Karpas-422 (cell line): ENCODE measurements at regions not wholly inside any gene's neighbourhood (a gene's known extent, or its start where the extent isn't known, plus 50 kb on each side); places are given as distances from the start of the nearest gene placed in this dataset.
"Not testable (repeated sequence)": the region's sequence is repeated elsewhere in the genome, so short reads cannot be mapped to it uniquely, and the experiment has no call there.

Experiments
- DNase-seq: peaks from one replicate; pipeline ENCODE4 v3.0.0-alpha.2; 2015
- H2AFZ ChIP-seq: fragments of 200-600 bp; sonication (generic); 2 replicates; pipeline ENCODE4 v1.6.1; 2014; ENCODE audit warnings: antibody characterized with exemption, low read length, mixed read lengths
- H3K27ac ChIP-seq: fragments of 200-600 bp; sonication (generic); 2 replicates; pipeline ENCODE4 v1.5.1; 2014; ENCODE audit warnings: mild to moderate bottlenecking, low read length, moderate library complexity
- H3K27me3 ChIP-seq: fragments of 200-600 bp; sonication (generic); 2 replicates; pipeline ENCODE4 v1.6.1; 2014; ENCODE audit warnings: low read length, mixed read lengths
- H3K36me3 ChIP-seq: fragments of 200-600 bp; sonication (generic); 2 replicates; pipeline ENCODE4 v1.6.1; 2014; ENCODE audit warnings: low read length, mixed read lengths; ENCODE audit not compliant: insufficient read depth
- H3K4me1 ChIP-seq: fragments of 200-600 bp; sonication (generic); 2 replicates; pipeline ENCODE4 v1.6.1; 2014; ENCODE audit warnings: mild to moderate bottlenecking, low read length, mixed read lengths
- H3K4me2 ChIP-seq: fragments of 200-600 bp; sonication (generic); 2 replicates; pipeline ENCODE4 v1.6.1; 2014; ENCODE audit warnings: low read length, low read depth, mild to moderate bottlenecking; ENCODE audit not compliant: poor library complexity, severe bottlenecking
- H3K4me3 ChIP-seq: fragments of 200-600 bp; sonication (generic); 2 replicates; pipeline ENCODE4 v1.5.1; 2014; ENCODE audit warnings: mild to moderate bottlenecking, antibody characterized with exemption, low read length, mixed read lengths
- H3K79me2 ChIP-seq: fragments of 200-600 bp; sonication (generic); 2 replicates; pipeline ENCODE4 v1.6.1; 2014; ENCODE audit warnings: mild to moderate bottlenecking, low read length, mixed read lengths
- H3K9ac ChIP-seq: fragments of 200-600 bp; sonication (generic); 2 replicates; pipeline ENCODE4 v1.6.0; 2014; ENCODE audit warnings: low read length
- H3K9me2 ChIP-seq: fragments of 200-600 bp; sonication (generic), shearing (Covaris generic); replicated peaks from 2 replicates; pipeline ENCODE4 v1.6.0; 2014; ENCODE audit warnings: mild to moderate bottlenecking, low read length, moderate library complexity; ENCODE audit not compliant: insufficient read depth
- H3K9me3 ChIP-seq: fragments of 300-700, 200-600 bp; sonication (generic); 2 replicates; pipeline ENCODE4 v1.6.1; 2014; ENCODE audit warnings: low read length, mixed read lengths
- H4K20me1 ChIP-seq: fragments of 200-600 bp; sonication (generic); 2 replicates; pipeline ENCODE4 v1.6.1; 2014; ENCODE audit warnings: mild to moderate bottlenecking, antibody characterized with exemption, low read length, low read depth; ENCODE audit not compliant: insufficient read depth

GRCh38 chr4:131496211-131496610, 1652.9 kb upstream of the PCDH10 start:
- not testable (repeated sequence) for H3K9me2 ChIP-seq, H3K36me3 ChIP-seq, H3K9me3 ChIP-seq, H3K9ac ChIP-seq, H3K27me3 ChIP-seq, H3K4me1 ChIP-seq, H3K79me2 ChIP-seq, H4K20me1 ChIP-seq, DNase-seq, H3K27ac ChIP-seq, H3K4me3 ChIP-seq, H2AFZ ChIP-seq, H3K4me2 ChIP-seq

GRCh38 chr4:131499141-131499873, 1649.8 kb upstream of the PCDH10 start:
- no peaks in the 10 kb centered on the region for H3K79me2 ChIP-seq
- H3K4me2 ChIP-seq: no peak overlapping the region
- no peak overlapping the region for H3K4me3 ChIP-seq
- DNase-seq: no peak
- H4K20me1 ChIP-seq: no peaks in the 10 kb centered on the region
- H3K9me3 ChIP-seq: peaks cover 5% of the 10 kb centered on the region; the same call in 1 of the 2 replicates
- H3K36me3 ChIP-seq: no peaks in the 10 kb centered on the region
- H3K9me2 ChIP-seq: no peaks in the 10 kb centered on the region
- H3K27ac ChIP-seq: no peak overlapping the region
- no peaks in the 10 kb centered on the region for H3K4me1 ChIP-seq
- H2AFZ ChIP-seq: no peak overlapping the region
- H3K27me3 ChIP-seq: no peaks in the 10 kb centered on the region
- no peak overlapping the region for H3K9ac ChIP-seq

GRCh38 chr4:131509521-131509920, 1639.6 kb upstream of the PCDH10 start:
- H3K36me3 ChIP-seq: no peaks in the 10 kb centered on the region
- H3K27ac ChIP-seq: no peak overlapping the region
- DNase-seq: no peak
- H3K9me3 ChIP-seq: peaks cover 15% of the 10 kb centered on the region
- no peaks in the 10 kb centered on the region for H3K4me1 ChIP-seq
- no peak overlapping the region for H3K4me2 ChIP-seq
- H3K27me3 ChIP-seq: no peaks in the 10 kb centered on the region
- H3K9ac ChIP-seq: no peak overlapping the region
- H2AFZ ChIP-seq: peak overlapping the region; percentile 44; the same call in 1 of the 2 replicates
- no peak overlapping the region for H3K4me3 ChIP-seq
- H4K20me1 ChIP-seq: no peaks in the 10 kb centered on the region
- H3K9me2 ChIP-seq: no peaks in the 10 kb centered on the region
- H3K79me2 ChIP-seq: no peaks in the 10 kb centered on the region

DNA sequence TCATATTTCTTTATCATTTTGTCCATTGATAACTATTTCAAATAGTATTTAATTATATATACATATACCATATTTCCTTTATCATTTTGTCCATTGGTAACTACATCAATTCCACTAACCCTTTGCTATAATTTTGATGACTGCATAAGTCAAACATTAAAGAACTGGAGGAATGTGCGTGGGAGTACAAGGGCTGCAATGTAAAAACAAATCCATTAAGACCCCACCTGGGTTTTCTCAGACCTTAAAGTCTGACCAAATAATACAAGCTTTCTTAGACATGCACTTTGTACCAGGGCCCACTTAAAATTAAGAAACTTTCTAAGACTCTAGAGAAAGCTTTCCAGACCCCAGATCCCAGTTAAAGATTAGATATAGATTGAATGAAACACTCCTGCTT, 1622.4 kb upstream of the PCDH10 start:
- H3K4me2 ChIP-seq: no peak overlapping the region
- H3K79me2 ChIP-seq: no peaks in the 10 kb centered on the region
- H3K9me3 ChIP-seq: peaks cover 10% of the 10 kb centered on the region; the same call in 1 of the 2 replicates
- H3K9me2 ChIP-seq: no peaks in the 10 kb centered on the region
- no peak overlapping the region for H3K9ac ChIP-seq
- no peaks in the 10 kb centered on the region for H3K27me3 ChIP-seq
- no peak for DNase-seq
- no peak overlapping the region for H3K4me3 ChIP-seq
- no peaks in the 10 kb centered on the region for H3K4me1 ChIP-seq
- H3K36me3 ChIP-seq: no peaks in the 10 kb centered on the region
- no peak overlapping the region for H3K27ac ChIP-seq
- H4K20me1 ChIP-seq: no peaks in the 10 kb centered on the region
- H2AFZ ChIP-seq: no peak overlapping the region

DNA sequence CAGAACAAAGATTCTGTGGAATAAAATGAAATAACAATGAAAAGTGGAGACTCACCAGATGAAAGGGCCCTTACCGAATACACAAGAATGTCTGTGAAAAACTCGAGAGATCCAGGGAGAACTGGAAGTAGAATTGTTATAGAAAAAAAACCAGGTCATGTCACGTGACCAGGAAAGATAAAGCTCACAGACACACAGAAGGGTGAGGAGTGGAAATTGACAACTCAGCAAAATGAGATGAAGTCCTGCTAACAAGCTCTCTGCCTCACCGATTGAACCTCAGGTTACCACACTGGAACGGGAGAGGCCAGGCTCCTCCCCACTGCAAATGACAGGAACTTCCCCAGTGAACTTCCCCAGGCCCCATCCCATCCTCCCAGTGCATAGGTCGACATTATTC, 1618.0 kb upstream of the PCDH10 start:
- no peaks in the 10 kb centered on the region for H3K27me3 ChIP-seq
- no peak for DNase-seq
- H3K9me2 ChIP-seq: no peaks in the 10 kb centered on the region
- H3K27ac ChIP-seq: no peak overlapping the region
- H3K9ac ChIP-seq: no peak overlapping the region
- peak overlapping the region; percentile 32 for H2AFZ ChIP-seq
- no peaks in the 10 kb centered on the region for H4K20me1 ChIP-seq
- no peaks in the 10 kb centered on the region for H3K36me3 ChIP-seq
- H3K9me3 ChIP-seq: peaks cover 6% of the 10 kb centered on the region; the same call in 1 of the 2 replicates
- no peaks in the 10 kb centered on the region for H3K79me2 ChIP-seq
- no peaks in the 10 kb centered on the region for H3K4me1 ChIP-seq
- H3K4me3 ChIP-seq: no peak overlapping the region
- H3K4me2 ChIP-seq: no peak overlapping the region

DNA sequence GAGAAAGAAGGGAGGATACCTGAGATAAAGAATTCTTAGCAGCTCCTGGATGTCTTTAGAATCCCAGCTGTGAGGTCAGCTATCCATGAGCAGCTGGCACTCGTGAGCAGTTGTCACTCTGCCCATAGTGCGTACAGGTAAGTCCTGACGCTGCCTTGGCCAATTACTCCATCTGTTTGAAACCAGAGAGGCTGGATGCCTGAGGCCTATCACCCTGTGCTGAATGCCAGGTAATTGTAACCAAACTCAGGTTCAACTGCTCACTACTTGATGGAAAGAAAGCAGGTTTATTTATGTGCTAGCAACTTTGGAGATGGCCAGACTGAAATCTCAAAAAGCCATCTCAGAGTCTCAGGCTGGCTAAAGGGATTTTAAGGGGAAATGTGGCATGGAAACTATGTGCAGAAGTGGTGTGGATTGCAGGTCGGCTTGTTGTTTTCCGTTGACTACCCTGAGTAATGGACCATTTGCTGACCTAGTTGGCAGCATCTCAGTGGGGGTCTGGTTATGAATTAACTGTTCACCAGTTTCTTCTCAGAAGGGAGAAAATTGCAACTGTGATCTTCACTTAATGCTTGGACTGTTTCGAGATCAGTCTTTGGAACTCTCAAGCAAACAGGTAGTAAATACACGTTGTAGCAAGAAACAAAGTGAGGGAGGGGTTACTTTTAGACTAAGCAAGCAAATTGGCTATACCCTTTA, 1614.0 kb upstream of the PCDH10 start:
- H3K36me3 ChIP-seq: no peaks in the 10 kb centered on the region
- H3K9me3 ChIP-seq: no peaks in the 10 kb centered on the region
- H3K9ac ChIP-seq: no peak overlapping the region
- no peaks in the 10 kb centered on the region for H3K9me2 ChIP-seq
- H3K4me1 ChIP-seq: no peaks in the 10 kb centered on the region
- H3K4me3 ChIP-seq: no peak overlapping the region
- no peak overlapping the region for H3K4me2 ChIP-seq
- H3K79me2 ChIP-seq: no peaks in the 10 kb centered on the region
- peak overlapping the region; percentile 3; the same call in 1 of the 2 replicates for H2AFZ ChIP-seq
- no peak overlapping the region for H3K27ac ChIP-seq
- no peaks in the 10 kb centered on the region for H4K20me1 ChIP-seq
- no peak for DNase-seq
- H3K27me3 ChIP-seq: no peaks in the 10 kb centered on the region

DNA sequence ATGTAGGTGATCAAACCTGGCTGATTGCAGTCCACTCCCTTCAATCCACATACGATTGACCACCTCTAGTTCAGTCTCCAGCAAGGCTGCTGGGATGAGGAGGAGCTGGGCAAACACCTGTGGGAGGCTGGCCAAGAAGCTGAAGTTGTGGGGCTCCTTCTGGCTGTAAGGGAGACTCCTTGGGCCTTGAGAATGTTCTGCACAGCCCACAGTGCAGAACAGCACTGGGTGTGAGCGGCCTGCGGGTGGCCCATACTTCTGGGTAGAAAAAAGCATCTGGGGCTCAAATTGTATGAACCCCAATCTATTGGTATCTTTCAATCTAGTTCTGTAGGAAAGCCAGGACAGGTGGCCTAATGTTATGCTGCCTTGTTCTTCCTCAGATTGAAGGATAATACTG, 1608.8 kb upstream of the PCDH10 start:
- H3K9ac ChIP-seq: no peak overlapping the region
- no peak overlapping the region for H3K4me2 ChIP-seq
- no peaks in the 10 kb centered on the region for H4K20me1 ChIP-seq
- H3K36me3 ChIP-seq: no peaks in the 10 kb centered on the region
- H3K4me3 ChIP-seq: no peak overlapping the region
- no peak overlapping the region for H3K27ac ChIP-seq
- no peak overlapping the region for H2AFZ ChIP-seq
- H3K9me2 ChIP-seq: no peaks in the 10 kb centered on the region
- no peak for DNase-seq
- H3K4me1 ChIP-seq: no peaks in the 10 kb centered on the region
- no peaks in the 10 kb centered on the region for H3K27me3 ChIP-seq
- no peaks in the 10 kb centered on the region for H3K79me2 ChIP-seq
- H3K9me3 ChIP-seq: no peaks in the 10 kb centered on the region

DNA sequence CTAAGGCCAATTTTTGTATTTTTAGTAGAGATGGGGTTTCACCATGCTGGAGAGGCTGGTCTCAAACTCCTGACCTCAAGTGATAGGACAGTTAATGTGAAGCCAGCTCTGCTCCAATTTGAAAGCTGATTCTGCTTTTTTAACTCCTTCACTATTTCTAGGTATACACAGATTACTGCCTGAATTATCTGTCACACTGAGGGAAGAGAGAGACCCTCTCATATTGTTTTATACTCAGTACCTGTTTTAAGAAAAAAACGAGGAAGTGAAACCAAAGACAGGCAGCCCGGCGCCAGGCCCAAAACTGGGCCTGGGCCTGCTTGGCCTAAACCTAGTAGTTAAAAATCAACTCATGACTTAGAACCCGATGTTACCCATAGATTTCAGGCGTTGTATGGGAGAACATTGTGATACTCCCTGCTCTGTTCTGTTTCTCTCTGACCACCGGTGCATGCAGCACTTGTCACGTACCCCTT, 1601.5 kb upstream of the PCDH10 start:
- DNase-seq: peak; percentile 63
- Histone ChIP-seq H2AFZ (peak overlapping the region; percentile 71), H3K4me3 (no peak overlapping the region), H4K20me1 (no peaks in the 10 kb centered on the region), H3K27ac (no peak overlapping the region), H3K79me2 (no peaks in the 10 kb centered on the region), H3K36me3 (no peaks in the 10 kb centered on the region), H3K27me3 (no peaks in the 10 kb centered on the region), H3K9me3 (no peaks in the 10 kb centered on the region), H3K9me2 (no peaks in the 10 kb centered on the region), H3K9ac (0 out of 2 replicates have a peak overlapping the region, but pooled peaks have one; percentile 7), H3K4me1 (peaks cover 10% of the 10 kb centered on the region), H3K4me2 (no peak overlapping the region)
